SU-DHL-6 (cell line): ENCODE measurements at regions not wholly inside any gene's neighbourhood (a gene's known extent, or its start where the extent isn't known, plus 50 kb on each side); places are given as distances from the start of the nearest gene placed in this dataset.

Experiments
- CTCF ChIP-seq: fragments of 200-600 bp; sonication (generic); IDR thresholded peaks from one replicate; pipeline ENCODE4 v1.5.1; 2017; ENCODE audit warnings: antibody characterized with exemption, mild to moderate bottlenecking, low read length, moderate library complexity; ENCODE audit not compliant: insufficient read depth, poor library complexity, severe bottlenecking
- EZH2phosphoT487 ChIP-seq: fragments of 200-600 bp; sonication (generic), shearing (Covaris generic); conservative IDR thresholded peaks from 2 replicates; pipeline ENCODE4 v1.6.1; 2018; ENCODE audit warnings: mild to moderate bottlenecking, antibody characterized with exemption, low read length, moderate library complexity, mixed read lengths

- TF ChIP-seq EZH2phosphoT487 (no peak), CTCF (no peak)
These were observed 79.9 kb upstream of the ACO1 start for GRCh38 chr9:32304495-32304894.
